Activated T-helper 17 cell treated with anti-CD3 and anti-CD28 coated beads, Interleukin-2, amount 50 U/mL, for 72 hours (primary cell): ENCODE measurements at regions not wholly inside any gene's neighbourhood (a gene's known extent, or its start where the extent isn't known, plus 50 kb on each side); places are given as distances from the start of the nearest gene placed in this dataset.

Experiments
- ATAC-seq: fragments of 150-1000 bp; cut with Tn5 transposase; replicated peaks from 2 replicates; pipeline ENCODE4 v1.10.0; 2021; ENCODE audit warnings: mild to moderate bottlenecking, moderate library complexity
- H3K27ac Mint-ChIP-seq: one replicate; pipeline ENCODE4 v1.8.0; 2022; ENCODE audit warnings: mixed read lengths
- H3K27me3 Mint-ChIP-seq: one replicate; pipeline ENCODE4 v1.8.0; 2022; ENCODE audit warnings: mixed read lengths
- H3K36me3 Mint-ChIP-seq: one replicate; pipeline ENCODE4 v1.8.0; 2022; ENCODE audit warnings: low read depth, mild to moderate bottlenecking, mixed read lengths
- H3K4me1 Mint-ChIP-seq: one replicate; pipeline ENCODE4 v1.8.0; 2022; ENCODE audit warnings: mixed read lengths
- H3K4me3 Mint-ChIP-seq: one replicate; pipeline ENCODE4 v1.8.0; 2022; ENCODE audit warnings: mild to moderate bottlenecking, mixed read lengths
- H3K9me3 Mint-ChIP-seq: one replicate; pipeline ENCODE4 v1.8.0; 2022; ENCODE audit warnings: mixed read lengths

- H3K27ac Mint-ChIP-seq = no peak overlapping the region
- H3K27me3 Mint-ChIP-seq = peaks cover 4% of the 10 kb centered on the region
- ATAC-seq = no peak
- no peaks in the 10 kb centered on the region for H3K9me3 Mint-ChIP-seq
- H3K4me1 Mint-ChIP-seq = no peaks in the 10 kb centered on the region
- H3K4me3 Mint-ChIP-seq = no peak overlapping the region
- H3K36me3 Mint-ChIP-seq = no peaks in the 10 kb centered on the region
These were observed 577.8 kb downstream of the MAFB start for GRCh38 chr20:40111282-40111681.

DNA sequence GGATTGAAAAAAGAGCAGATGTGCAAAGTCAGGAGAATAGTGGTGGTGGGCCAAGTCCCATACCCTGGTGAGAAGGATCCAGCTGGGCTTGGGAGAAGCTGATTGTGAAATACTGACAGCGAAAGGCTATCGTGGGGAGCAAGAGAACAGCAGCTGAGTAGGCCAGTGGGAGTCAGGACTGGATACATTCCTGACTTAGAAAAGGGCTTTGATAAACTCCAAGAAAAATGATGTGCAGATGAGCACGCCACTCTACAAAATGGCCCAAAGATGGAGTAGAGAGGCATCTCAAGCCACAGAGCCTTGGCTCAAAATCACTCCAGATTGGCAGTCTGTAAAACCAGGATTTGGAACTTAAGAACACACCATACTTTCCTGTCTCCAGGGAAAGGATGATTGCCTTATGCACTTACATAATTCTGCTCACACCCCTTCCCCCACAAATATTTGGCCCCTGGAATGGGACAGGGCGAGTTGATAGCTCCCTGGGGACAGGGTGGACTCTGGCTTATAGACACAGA, 578.7 kb downstream of the MAFB start:
- Mint-ChIP-seq H3K27me3 (peaks cover 4% of the 10 kb centered on the region), H3K4me1 (no peaks in the 10 kb centered on the region), H3K9me3 (no peaks in the 10 kb centered on the region), H3K27ac (no peak overlapping the region), H3K4me3 (no peak overlapping the region), H3K36me3 (no peaks in the 10 kb centered on the region)
- ATAC-seq = no peak

DNA sequence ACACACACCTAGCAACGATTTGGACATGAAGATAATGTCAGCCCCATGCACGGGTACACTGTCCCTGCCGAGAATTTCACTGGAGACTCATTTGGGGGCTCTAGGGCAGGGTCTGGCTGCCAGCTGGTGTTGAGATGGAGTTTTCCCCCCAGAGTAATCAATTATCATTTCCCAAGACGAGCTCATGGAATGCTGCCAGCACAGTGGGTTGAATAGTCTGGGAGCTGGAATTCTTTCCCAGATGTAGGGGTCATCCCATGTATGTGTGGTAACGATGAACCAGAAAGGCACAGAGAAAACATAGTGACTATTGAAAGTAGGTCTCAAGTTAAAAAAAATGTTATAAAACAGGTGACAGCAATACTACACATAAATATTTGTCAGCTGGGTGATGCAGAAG, 579.9 kb downstream of the MAFB start:
- no peak overlapping the region for H3K27ac Mint-ChIP-seq
- no peaks in the 10 kb centered on the region for H3K4me1 Mint-ChIP-seq
- H3K4me3 Mint-ChIP-seq = no peak overlapping the region
- no peaks in the 10 kb centered on the region for H3K36me3 Mint-ChIP-seq
- peaks cover 8% of the 10 kb centered on the region for H3K27me3 Mint-ChIP-seq
- no peaks in the 10 kb centered on the region for H3K9me3 Mint-ChIP-seq
- no peak for ATAC-seq

GRCh38 chr20:40108321-40108720, 580.7 kb downstream of the MAFB start:
- no peak for ATAC-seq
- H3K4me1 Mint-ChIP-seq = no peaks in the 10 kb centered on the region
- no peak overlapping the region for H3K27ac Mint-ChIP-seq
- no peaks in the 10 kb centered on the region for H3K9me3 Mint-ChIP-seq
- H3K36me3 Mint-ChIP-seq = no peaks in the 10 kb centered on the region
- peaks cover 10% of the 10 kb centered on the region for H3K27me3 Mint-ChIP-seq
- no peak overlapping the region for H3K4me3 Mint-ChIP-seq

DNA sequence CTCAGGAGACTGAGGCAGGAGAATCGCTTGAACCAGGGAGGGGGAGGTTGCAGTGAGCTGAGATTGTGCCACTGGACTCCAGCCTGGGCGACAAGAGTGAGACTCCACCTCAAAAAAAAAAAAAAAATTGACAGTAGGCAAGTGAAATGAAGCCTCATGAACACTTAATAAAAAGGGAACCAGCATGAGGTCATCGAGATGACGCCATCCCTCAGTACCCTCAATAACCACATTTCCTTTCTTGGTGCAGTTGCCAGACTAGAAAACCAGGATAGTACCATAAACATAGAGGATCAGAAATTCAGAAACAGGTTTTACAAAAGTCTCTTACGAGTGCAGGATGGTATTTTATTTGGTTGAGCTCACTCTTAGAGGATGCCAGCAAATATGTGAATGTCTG, 584.1 kb downstream of the MAFB start:
- ATAC-seq = no peak
- H3K4me3 Mint-ChIP-seq = no peak overlapping the region
- H3K27me3 Mint-ChIP-seq = peaks cover 6% of the 10 kb centered on the region
- no peaks in the 10 kb centered on the region for H3K9me3 Mint-ChIP-seq
- H3K4me1 Mint-ChIP-seq = no peaks in the 10 kb centered on the region
- no peak overlapping the region for H3K27ac Mint-ChIP-seq
- H3K36me3 Mint-ChIP-seq = no peaks in the 10 kb centered on the region

DNA sequence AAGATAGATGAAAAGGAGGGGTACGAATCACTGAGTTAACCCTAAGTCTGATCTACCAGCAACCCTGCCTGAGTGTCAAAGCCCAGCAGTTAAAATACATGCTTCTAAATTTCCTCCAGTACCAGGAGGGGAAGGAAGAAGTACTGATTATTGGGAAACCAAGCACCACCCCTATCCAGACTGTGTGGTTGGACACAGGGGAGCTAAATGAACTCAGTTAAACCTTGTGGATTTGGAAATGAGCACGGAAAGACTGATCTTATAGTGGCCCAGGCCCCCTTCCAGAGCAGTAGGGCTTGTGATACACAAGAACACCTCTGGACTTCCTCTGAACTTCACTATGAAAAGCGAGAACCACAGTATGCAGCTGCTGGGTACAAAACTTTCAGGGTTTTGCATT, 585.6 kb downstream of the MAFB start:
- Mint-ChIP-seq H3K4me3 (no peak overlapping the region), H3K27me3 (peaks cover 6% of the 10 kb centered on the region), H3K36me3 (no peaks in the 10 kb centered on the region), H3K4me1 (no peaks in the 10 kb centered on the region), H3K27ac (no peak overlapping the region), H3K9me3 (no peaks in the 10 kb centered on the region)
- ATAC-seq = no peak

DNA sequence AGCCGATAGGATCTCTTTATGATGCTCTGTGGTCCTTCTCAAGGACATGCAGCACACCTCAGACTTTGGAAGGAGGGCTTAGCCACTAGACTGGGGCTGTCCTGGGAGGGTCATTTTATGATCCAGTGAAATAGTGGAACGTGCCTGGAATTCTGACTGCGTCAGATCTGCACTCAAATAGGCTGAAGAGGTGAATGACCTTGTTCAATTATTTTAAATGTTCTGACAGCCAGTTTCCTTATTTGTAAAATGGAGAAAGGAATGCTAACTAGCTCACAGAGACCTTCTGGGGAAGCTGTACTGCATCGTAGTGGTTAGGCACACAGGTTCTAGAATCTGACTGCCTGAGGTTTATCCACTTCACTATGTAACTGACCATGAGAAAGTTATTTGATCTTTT, 587.5 kb downstream of the MAFB start:
- ATAC-seq = no peak
- peaks cover 6% of the 10 kb centered on the region for H3K27me3 Mint-ChIP-seq
- H3K27ac Mint-ChIP-seq = no peak overlapping the region
- H3K4me1 Mint-ChIP-seq = no peaks in the 10 kb centered on the region
- H3K9me3 Mint-ChIP-seq = no peaks in the 10 kb centered on the region
- no peaks in the 10 kb centered on the region for H3K36me3 Mint-ChIP-seq
- no peak overlapping the region for H3K4me3 Mint-ChIP-seq

DNA sequence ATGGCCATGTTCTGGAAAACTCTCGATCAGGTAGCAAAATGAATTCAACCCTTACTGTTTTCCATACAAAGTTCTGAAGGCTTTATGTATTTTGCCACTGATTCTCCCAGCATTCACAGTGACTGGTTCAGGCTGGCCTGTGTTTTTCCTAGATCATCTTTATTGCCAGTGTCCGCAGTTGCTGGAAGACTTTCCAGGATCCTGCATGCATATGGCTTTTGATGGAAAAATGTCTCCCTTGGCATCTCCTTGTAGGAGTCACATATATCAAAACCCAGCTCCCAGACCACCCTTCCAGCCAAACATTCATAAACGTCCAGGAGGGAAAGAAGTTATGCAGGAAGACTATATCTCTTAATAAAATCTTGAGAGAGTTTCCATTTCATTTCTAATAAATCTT, 588.8 kb downstream of the MAFB start:
- Mint-ChIP-seq H3K27ac (no peak overlapping the region), H3K27me3 (peaks cover 6% of the 10 kb centered on the region)

DNA sequence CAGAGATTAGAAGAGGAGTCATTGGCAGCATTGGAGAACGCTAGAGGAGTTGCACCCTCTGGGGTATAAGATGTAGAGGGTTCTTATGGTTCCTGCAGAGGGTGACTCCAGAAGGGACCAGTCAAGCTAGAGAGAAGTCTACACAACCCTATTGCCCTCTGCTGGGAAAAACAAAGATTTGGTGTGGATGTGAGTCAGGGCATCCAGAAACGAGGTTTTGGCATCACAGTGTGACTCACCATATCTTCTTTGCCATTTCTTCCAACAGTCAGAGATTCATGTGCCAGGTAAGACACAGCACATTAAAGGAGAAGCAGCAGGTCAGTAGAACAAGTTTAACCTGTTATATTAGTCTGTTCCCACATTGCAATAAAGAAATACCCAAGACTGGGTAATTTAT, 598.8 kb downstream of the MAFB start:
- no peaks in the 10 kb centered on the region for H3K4me1 Mint-ChIP-seq
- ATAC-seq = no peak
- no peaks in the 10 kb centered on the region for H3K36me3 Mint-ChIP-seq
- no peak overlapping the region for H3K4me3 Mint-ChIP-seq
- no peak overlapping the region for H3K27ac Mint-ChIP-seq
- H3K27me3 Mint-ChIP-seq = no peaks in the 10 kb centered on the region
- peaks cover 17% of the 10 kb centered on the region for H3K9me3 Mint-ChIP-seq

More for the DNA sequence above, 588.8 kb downstream of the MAFB start:
- no peak for ATAC-seq
- Mint-ChIP-seq H3K9me3 (no peaks in the 10 kb centered on the region), H3K36me3 (no peaks in the 10 kb centered on the region), H3K4me3 (no peak overlapping the region), H3K4me1 (no peaks in the 10 kb centered on the region)

GRCh38 chr20:40087496-40087895, 601.5 kb downstream of the MAFB start:
- Mint-ChIP-seq H3K4me3 (no peak overlapping the region), H3K36me3 (no peaks in the 10 kb centered on the region), H3K27ac (no peak overlapping the region), H3K4me1 (no peaks in the 10 kb centered on the region), H3K9me3 (peaks cover 14% of the 10 kb centered on the region), H3K27me3 (no peaks in the 10 kb centered on the region)
- ATAC-seq = no peak

DNA sequence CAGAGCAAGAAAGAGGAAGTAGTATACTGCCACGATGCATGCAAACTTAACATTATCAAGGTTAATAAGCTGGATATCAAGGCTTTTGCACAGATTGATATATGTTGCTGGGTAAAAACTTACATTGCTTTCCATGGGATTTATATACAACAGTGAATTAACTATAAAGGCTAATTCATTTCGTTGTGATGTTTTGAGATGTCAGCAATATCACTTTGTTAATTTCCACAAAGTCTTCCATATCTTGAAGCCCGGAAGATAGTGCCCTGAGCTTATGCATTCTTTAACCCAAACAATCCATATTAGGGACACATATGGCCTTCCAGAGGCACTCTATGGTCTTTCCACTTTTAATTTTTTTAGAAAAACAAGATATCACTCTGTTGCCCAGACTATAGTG, 603.5 kb downstream of the MAFB start:
- no peak overlapping the region for H3K4me3 Mint-ChIP-seq
- no peak overlapping the region for H3K27ac Mint-ChIP-seq
- no peaks in the 10 kb centered on the region for H3K27me3 Mint-ChIP-seq
- H3K36me3 Mint-ChIP-seq = no peaks in the 10 kb centered on the region
- ATAC-seq = no peak
- H3K9me3 Mint-ChIP-seq = no peaks in the 10 kb centered on the region
- H3K4me1 Mint-ChIP-seq = no peaks in the 10 kb centered on the region

DNA sequence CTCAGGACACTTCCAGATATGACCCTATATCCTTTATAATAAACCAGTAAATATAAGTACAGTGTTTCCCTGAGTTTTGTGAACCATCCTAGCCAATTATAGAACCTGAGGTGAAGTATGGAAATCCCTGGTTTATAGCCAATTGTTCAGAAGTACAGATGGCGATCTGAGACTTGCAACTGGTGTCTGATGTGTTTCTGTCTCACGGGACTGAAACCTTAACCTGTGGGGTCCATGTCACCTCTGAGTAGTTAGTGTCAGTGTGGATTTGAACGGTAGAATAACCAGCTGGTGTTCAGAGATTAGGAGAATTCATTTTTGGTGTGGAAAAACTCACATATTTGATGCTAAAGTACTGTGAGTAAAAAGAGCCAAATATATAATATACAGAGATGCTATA, 606.6 kb downstream of the MAFB start:
- no peaks in the 10 kb centered on the region for H3K36me3 Mint-ChIP-seq
- no peak overlapping the region for H3K27ac Mint-ChIP-seq
- H3K27me3 Mint-ChIP-seq = no peaks in the 10 kb centered on the region
- no peaks in the 10 kb centered on the region for H3K4me1 Mint-ChIP-seq
- no peak for ATAC-seq
- no peaks in the 10 kb centered on the region for H3K9me3 Mint-ChIP-seq
- H3K4me3 Mint-ChIP-seq = no peak overlapping the region

GRCh38 chr20:40081653-40082052, 607.4 kb downstream of the MAFB start:
- Mint-ChIP-seq H3K27ac (no peak overlapping the region), H3K27me3 (no peaks in the 10 kb centered on the region), H3K4me3 (no peak overlapping the region), H3K36me3 (no peaks in the 10 kb centered on the region), H3K4me1 (no peaks in the 10 kb centered on the region), H3K9me3 (no peaks in the 10 kb centered on the region)
- ATAC-seq = no peak

DNA sequence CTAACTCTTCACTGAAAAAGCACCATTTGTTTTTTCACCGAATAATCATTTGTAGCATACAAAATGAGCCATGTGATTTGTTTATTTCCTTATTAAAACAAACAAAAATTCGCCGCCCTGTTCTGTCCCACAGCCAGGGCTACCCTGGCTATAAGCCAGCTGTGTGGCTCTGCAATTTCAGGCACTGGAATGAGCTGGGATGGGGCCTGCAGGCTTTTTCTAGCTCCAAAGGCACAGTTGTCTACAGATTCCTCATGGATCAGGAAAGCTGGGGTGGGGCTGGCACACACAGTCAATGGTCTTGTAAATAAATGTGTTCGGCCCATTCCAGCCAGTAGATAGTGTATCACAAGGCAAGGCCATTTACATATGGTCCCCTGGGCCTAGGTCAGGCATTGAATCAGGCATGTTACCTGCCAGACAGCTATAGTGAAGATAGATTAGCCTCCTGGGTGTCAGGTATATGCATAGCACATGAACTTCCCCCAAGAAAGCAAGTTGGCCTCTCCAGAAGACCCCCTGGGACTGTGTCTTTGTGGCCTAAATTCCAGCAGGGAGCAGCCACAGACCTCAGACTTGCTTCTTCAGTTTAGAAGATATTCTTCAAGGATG, 608.9 kb downstream of the MAFB start:
- H3K9me3 Mint-ChIP-seq = no peaks in the 10 kb centered on the region
- no peak overlapping the region for H3K27ac Mint-ChIP-seq
- no peaks in the 10 kb centered on the region for H3K4me1 Mint-ChIP-seq
- no peaks in the 10 kb centered on the region for H3K36me3 Mint-ChIP-seq
- ATAC-seq = no peak
- H3K27me3 Mint-ChIP-seq = no peaks in the 10 kb centered on the region
- H3K4me3 Mint-ChIP-seq = no peak overlapping the region

- no peaks in the 10 kb centered on the region for H3K36me3 Mint-ChIP-seq
These were observed 615.4 kb downstream of the MAFB start for GRCh38 chr20:40073535-40074111.

More at GRCh38 chr20:40073535-40074111, 615.4 kb downstream of the MAFB start:
- Mint-ChIP-seq H3K9me3 (no peaks in the 10 kb centered on the region), H3K4me1 (no peaks in the 10 kb centered on the region), H3K27ac (no peak overlapping the region), H3K27me3 (no peaks in the 10 kb centered on the region), H3K4me3 (no peak overlapping the region)
- ATAC-seq = no peak
